ENCODE measurements at regions not wholly inside any gene's neighbourhood (a gene's known extent, or its start where the extent isn't known, plus 50 kb on each side); places are given as distances from the start of the nearest gene placed in this dataset.

DNA sequence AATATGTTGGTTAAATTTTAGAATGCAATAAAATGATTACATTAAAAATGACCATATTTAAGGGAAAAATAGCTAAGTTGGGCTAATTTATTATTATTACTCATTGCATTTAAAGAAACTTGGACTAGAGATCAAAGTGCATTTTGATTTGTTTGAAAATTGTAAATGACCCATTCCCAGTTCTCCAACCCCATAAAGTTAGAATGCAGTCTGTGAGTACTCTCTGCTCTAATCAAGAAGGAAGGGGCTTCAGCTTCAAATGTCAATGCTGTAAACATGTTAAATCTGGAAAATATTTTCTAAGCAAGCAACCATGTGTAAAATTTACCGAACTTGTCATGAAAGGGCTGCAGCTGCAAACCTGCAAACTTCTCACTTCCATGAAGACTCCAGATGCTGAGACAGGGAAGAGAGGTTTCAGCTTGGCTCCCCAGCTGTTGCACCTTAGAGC, 232.7 kb downstream of the TTLL7 start:
- intact Hi-C loops (cut with DNase I; ENCODE audit: low total_unique reads): no loop called here

DNA sequence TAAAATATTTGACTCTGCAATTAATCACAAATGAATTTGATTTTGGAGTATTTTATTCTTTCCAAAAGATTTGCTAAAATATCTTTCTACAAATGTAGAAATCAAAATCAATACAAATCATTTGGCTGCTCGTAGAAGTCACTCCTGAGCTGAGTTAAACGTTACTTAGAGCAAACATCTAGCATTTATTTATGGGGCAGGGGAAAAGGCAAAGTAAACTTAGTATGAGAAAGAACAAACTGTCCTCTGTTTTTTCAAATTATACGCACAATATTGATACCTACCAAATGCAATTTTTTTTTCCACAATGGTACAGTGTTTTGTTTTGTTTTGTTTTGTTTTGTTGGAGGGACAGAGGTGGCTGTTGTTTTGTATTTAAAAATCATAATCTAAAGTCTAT, 233.8 kb downstream of the TTLL7 start:
- no peaks in the 10 kb centered on the region for H3K9me3 ChIP-seq
- intact Hi-C loops (cut with DNase I; ENCODE audit: low total_unique reads) (no loop called here), in situ Hi-C loops (cut with MboI; ENCODE audit: low pct_ligation_motif_present in 1 of 4, low pct_unique_long_range_greater_than_20kb in 1 of 4, low sequenced_read_pairs in 3 of 4) (no loop called here)
- no peaks in the 10 kb centered on the region for H3K36me3 ChIP-seq
- no peak for TF ChIP-seq EP300 (IDR thresholded peaks at IDR 0.05; ENCODE audit: low read depth)
- no peak for TF ChIP-seq POLR2A (IDR thresholded peaks at IDR 0.05)
- TF ChIP-seq, protein P1, sequence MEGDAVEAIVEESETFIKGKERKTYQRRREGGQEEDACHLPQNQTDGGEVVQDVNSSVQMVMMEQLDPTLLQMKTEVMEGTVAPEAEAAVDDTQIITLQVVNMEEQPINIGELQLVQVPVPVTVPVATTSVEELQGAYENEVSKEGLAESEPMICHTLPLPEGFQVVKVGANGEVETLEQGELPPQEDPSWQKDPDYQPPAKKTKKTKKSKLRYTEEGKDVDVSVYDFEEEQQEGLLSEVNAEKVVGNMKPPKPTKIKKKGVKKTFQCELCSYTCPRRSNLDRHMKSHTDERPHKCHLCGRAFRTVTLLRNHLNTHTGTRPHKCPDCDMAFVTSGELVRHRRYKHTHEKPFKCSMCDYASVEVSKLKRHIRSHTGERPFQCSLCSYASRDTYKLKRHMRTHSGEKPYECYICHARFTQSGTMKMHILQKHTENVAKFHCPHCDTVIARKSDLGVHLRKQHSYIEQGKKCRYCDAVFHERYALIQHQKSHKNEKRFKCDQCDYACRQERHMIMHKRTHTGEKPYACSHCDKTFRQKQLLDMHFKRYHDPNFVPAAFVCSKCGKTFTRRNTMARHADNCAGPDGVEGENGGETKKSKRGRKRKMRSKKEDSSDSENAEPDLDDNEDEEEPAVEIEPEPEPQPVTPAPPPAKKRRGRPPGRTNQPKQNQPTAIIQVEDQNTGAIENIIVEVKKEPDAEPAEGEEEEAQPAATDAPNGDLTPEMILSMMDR (IDR thresholded peaks at IDR 0.05): no peak
- TF ChIP-seq POLR2AphosphoS5 (IDR thresholded peaks at IDR 0.05): no peak
- H3K27ac ChIP-seq: no peak overlapping the region
- no peaks in the 10 kb centered on the region for H3K4me1 ChIP-seq
- DNase-seq: no peak
- WGBS, 2 donors (ENCODE audit: low coverage in 1 of 2): 34 to 56% methylated on average over 3 of the region's 3 CpGs
- no peaks in the 10 kb centered on the region for H3K27me3 ChIP-seq
- no peak overlapping the region for H3K4me3 ChIP-seq

More for the DNA sequence above, 232.7 kb downstream of the TTLL7 start:
- Histone ChIP-seq H3K4me3 (no peak overlapping the region), H3K36me3 (no peaks in the 10 kb centered on the region), H3K4me1 (no peaks in the 10 kb centered on the region), H3K27me3 (no peaks in the 10 kb centered on the region), H3K9me3 (no peaks in the 10 kb centered on the region), H3K27ac (no peak overlapping the region)
- in situ Hi-C loops (cut with MboI; ENCODE audit: low pct_ligation_motif_present in 1 of 4, low pct_unique_long_range_greater_than_20kb in 1 of 4, low sequenced_read_pairs in 3 of 4): no loop called here
- TF ChIP-seq POLR2AphosphoS5 (IDR thresholded peaks at IDR 0.05): no peak
- no peak for TF ChIP-seq POLR2A (IDR thresholded peaks at IDR 0.05)
- no peak for TF ChIP-seq EP300 (IDR thresholded peaks at IDR 0.05; ENCODE audit: low read depth)
- TF ChIP-seq, protein P1 (IDR thresholded peaks at IDR 0.05): no peak
- WGBS, 2 donors (ENCODE audit: low coverage in 1 of 2): 46 to 70% methylated on average over 1 of the region's 1 CpG
- DNase-seq: no peak

DNA sequence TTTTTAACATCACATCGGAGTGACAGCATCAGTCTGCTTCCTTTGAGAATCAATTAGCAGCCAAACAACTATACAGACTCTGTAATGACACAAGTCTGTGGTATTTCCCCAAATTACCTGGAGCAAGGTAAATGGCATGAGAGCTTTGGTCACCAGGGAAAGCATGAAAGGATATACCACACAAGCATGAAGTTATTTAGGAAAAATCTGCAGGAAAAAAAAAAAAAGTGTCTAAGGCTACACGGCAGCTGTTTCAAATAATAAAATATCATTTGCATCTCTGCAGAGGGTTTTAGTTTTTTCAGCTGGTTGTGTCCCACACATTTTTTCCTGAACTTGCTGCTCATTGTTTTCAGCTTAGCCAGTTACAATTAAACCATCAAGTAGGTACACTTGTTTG, 234.7 kb downstream of the TTLL7 start:
- no peak for DNase-seq
- Histone ChIP-seq H3K27ac (no peak overlapping the region), H3K36me3 (no peaks in the 10 kb centered on the region), H3K9me3 (no peaks in the 10 kb centered on the region), H3K4me1 (no peaks in the 10 kb centered on the region), H3K27me3 (no peaks in the 10 kb centered on the region), H3K4me3 (no peak overlapping the region)
- WGBS, 2 donors (ENCODE audit: low coverage in 1 of 2): 59 to 62% methylated on average over 2 of the region's 2 CpGs
- no peak for TF ChIP-seq POLR2A (IDR thresholded peaks at IDR 0.05)
- no peak for TF ChIP-seq POLR2AphosphoS5 (IDR thresholded peaks at IDR 0.05)
- TF ChIP-seq, protein P1 (IDR thresholded peaks at IDR 0.05): no peak
- TF ChIP-seq EP300 (IDR thresholded peaks at IDR 0.05; ENCODE audit: low read depth): no peak
- intact Hi-C loops (cut with DNase I; ENCODE audit: low total_unique reads): no loop called here
- in situ Hi-C loops (cut with MboI; ENCODE audit: low pct_ligation_motif_present in 1 of 4, low pct_unique_long_range_greater_than_20kb in 1 of 4, low sequenced_read_pairs in 3 of 4): no loop called here

DNA sequence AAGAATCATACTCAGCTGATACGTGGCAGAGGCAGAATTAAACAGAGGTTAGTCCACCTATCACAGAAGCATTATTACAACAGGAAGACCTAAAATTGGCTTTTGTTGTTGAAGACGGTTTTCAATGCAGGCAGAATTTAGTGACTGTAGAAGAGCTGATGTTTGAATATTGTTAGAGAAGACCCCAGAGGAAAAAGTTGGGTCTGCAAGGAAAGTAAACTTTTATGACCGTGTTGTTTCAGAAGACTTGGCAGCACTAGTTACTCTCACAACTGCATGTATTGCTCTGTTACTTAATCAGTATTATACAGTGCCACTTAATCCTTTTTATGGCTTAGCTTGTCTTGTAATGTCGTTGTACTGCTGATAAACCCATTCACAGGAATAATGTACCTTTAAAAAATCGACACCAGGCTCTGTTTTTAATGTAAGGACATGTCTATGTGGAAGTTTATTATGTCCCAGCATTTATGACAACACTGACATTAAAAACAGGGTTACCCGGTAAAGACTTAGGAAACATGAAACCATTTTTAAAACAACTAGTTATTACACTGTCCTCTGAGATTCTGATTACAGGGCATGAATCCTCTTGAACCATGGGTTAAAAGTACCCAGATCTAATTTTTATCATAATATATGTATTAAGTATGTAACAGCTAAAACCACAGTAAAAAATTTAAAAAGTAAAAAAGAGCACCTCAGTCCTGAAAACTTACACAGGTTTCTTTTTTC, 235.4 kb downstream of the TTLL7 start:
- H3K4me3 ChIP-seq: no peak overlapping the region
- H3K27ac ChIP-seq: no peak overlapping the region
- no peak for DNase-seq
- no peaks in the 10 kb centered on the region for H3K36me3 ChIP-seq
- H3K27me3 ChIP-seq: no peaks in the 10 kb centered on the region
- in situ Hi-C loops (cut with MboI; ENCODE audit: low pct_ligation_motif_present in 1 of 4, low pct_unique_long_range_greater_than_20kb in 1 of 4, low sequenced_read_pairs in 3 of 4) (no loop called here), intact Hi-C loops (cut with DNase I; ENCODE audit: low total_unique reads) (no loop called here)
- H3K9me3 ChIP-seq: no peaks in the 10 kb centered on the region
- no peaks in the 10 kb centered on the region for H3K4me1 ChIP-seq
- no peak for TF ChIP-seq EP300 (IDR thresholded peaks at IDR 0.05; ENCODE audit: low read depth)
- no peak for TF ChIP-seq POLR2A (IDR thresholded peaks at IDR 0.05)
- TF ChIP-seq, protein P1 (IDR thresholded peaks at IDR 0.05): no peak
- no peak for TF ChIP-seq POLR2AphosphoS5 (IDR thresholded peaks at IDR 0.05)
- WGBS, 2 donors (ENCODE audit: low coverage in 1 of 2): 34 to 36% methylated on average over 6 of the region's 6 CpGs
